Esophagus muscularis mucosa (tissue), 3 donors: ENCODE measurements at regions not wholly inside any gene's neighbourhood (a gene's known extent, or its start where the extent isn't known, plus 50 kb on each side); places are given as distances from the start of the nearest gene placed in this dataset.

ENCODE experiments used
- CTCF ChIP-seq, 3 experiments: fragments of 200-600 bp in 2 of 3; fragments of 450-650 bp in 1 of 3; sonication (generic) in 2 of 3; IDR thresholded peaks; one replicate each; pipeline ENCODE4 v1.5.1; 2017 to 2019; ENCODE audit warnings: antibody characterized with exemption in 3 of 3, mild to moderate bottlenecking in 2 of 3, moderate library complexity in 1 of 3
- POLR2AphosphoS5 ChIP-seq, 2 donors: sonication (generic); formaldehyde crosslinking; IDR thresholded peaks; one replicate each; pipeline ENCODE4 v1.6.1; 2017; ENCODE audit warnings: antibody characterized with exemption in 2 of 2

- TF ChIP-seq CTCF (IDR thresholded peaks at IDR 0.05) (no peak), POLR2AphosphoS5 (IDR thresholded peaks at IDR 0.05) (no peak)
These were observed 53.1 kb upstream of the ARMC2 start for GRCh38 chr6:108795122-108795521.
